T47D (cell line): ENCODE measurements at regions not wholly inside any gene's neighbourhood (a gene's known extent, or its start where the extent isn't known, plus 50 kb on each side); places are given as distances from the start of the nearest gene placed in this dataset.
A peak's percentile ranks its signal among the peaks of the same experiment; 100 is the strongest.

ENCODE experiments used
- DNase-seq, 2 experiments: peaks; one replicate each; pipeline versions ENCODE4 v3.0.0 to v3.0.0-alpha.2; 2011 to 2012; ENCODE audit warnings: low read depth in 1 of 2, low spot score in 1 of 2
- JUND ChIP-seq: IDR thresholded peaks from 2 replicates; pipeline ENCODE4 v1.6.1; 2012; ENCODE audit warnings: low read depth
- in situ Hi-C: cut with HindIII; loops from 2 replicates; pipeline ENCODE4 v1.10.0; 2016; ENCODE audit warnings: low sequenced_read_pairs, low pct_unique_long_range_greater_than_20kb

GRCh38 chr12:107447336-107447735 lies 238.3 kb upstream of the PWP1 start:
- no peak for TF ChIP-seq JUND
- DNase-seq: no peak
- in situ Hi-C loops: no loop called here

- TF ChIP-seq JUND: no peak
- peak in 1 of 2 experiments; percentile 54 for DNase-seq
- in situ Hi-C loops: no loop called here
These were observed 237.4 kb upstream of the PWP1 start for GRCh38 chr12:107448198-107448597.

GRCh38 chr12:107449891-107450290 lies 235.7 kb upstream of the PWP1 start:
- TF ChIP-seq JUND: no peak
- in situ Hi-C loops: no loop called here
- DNase-seq: no peak

GRCh38 chr12:107450541-107450940 lies 235.1 kb upstream of the PWP1 start:
- peak in 1 of 2 experiments; percentile 83 for DNase-seq
- in situ Hi-C loops: no loop called here
- TF ChIP-seq JUND: no peak

GRCh38 chr12:107451246-107451645 lies 234.4 kb upstream of the PWP1 start:
- no peak for TF ChIP-seq JUND
- no peak for DNase-seq
- in situ Hi-C loops: no loop called here

GRCh38 chr12:107454109-107454830 lies 231.3 kb upstream of the PWP1 start:
- DNase-seq: no peak
- TF ChIP-seq JUND: no peak
- in situ Hi-C loops: no loop called here

- in situ Hi-C loops: no loop called here
- no peak for DNase-seq
- no peak for TF ChIP-seq JUND
These were observed 228.2 kb upstream of the PWP1 start for GRCh38 chr12:107457362-107457935.

- in situ Hi-C loops: no loop called here
- TF ChIP-seq JUND: no peak
These were observed 227.4 kb upstream of the PWP1 start for GRCh38 chr12:107458163-107458562.

GRCh38 chr12:107458990-107459389 lies 226.6 kb upstream of the PWP1 start:
- DNase-seq: no peak
- TF ChIP-seq JUND: no peak
- in situ Hi-C loops: no loop called here

More at GRCh38 chr12:107458163-107458562, 227.4 kb upstream of the PWP1 start:
- peak in 1 of 2 experiments; percentile 33 for DNase-seq

- no peak for TF ChIP-seq JUND
- in situ Hi-C loops: no loop called here
- DNase-seq: no peak
These were observed 226.0 kb upstream of the PWP1 start for GRCh38 chr12:107459641-107460040.

- in situ Hi-C loops: no loop called here
- DNase-seq: no peak
- TF ChIP-seq JUND: no peak
These were observed 224.2 kb upstream of the PWP1 start for GRCh38 chr12:107461222-107461975.

GRCh38 chr12:107462428-107463332 lies 222.9 kb upstream of the PWP1 start:
- in situ Hi-C loops: no loop called here
- no peak for DNase-seq
- TF ChIP-seq JUND: no peak
